Parathyroid adenoma (tissue), 2 donors: ENCODE measurements at regions not wholly inside any gene's neighbourhood (a gene's known extent, or its start where the extent isn't known, plus 50 kb on each side); places are given as distances from the start of the nearest gene placed in this dataset.

Experiments
- H2AFZ ChIP-seq: fragments of 300-600 bp; sonication (generic); one replicate; pipeline ENCODE4 v1.7.0; 2017; ENCODE audit warnings: antibody characterized with exemption, mild to moderate bottlenecking
- H3K27ac ChIP-seq: fragments of 300-600 bp; sonication (generic); one replicate; pipeline ENCODE4 v1.7.0; 2017
- H3K27me3 ChIP-seq: fragments of 300-600 bp; sonication (generic); one replicate; pipeline ENCODE4 v1.7.0; 2017; ENCODE audit warnings: low read length; ENCODE audit not compliant: control insufficient read depth, insufficient read depth
- H3K36me3 ChIP-seq: fragments of 300-600 bp; sonication (generic); one replicate; pipeline ENCODE4 v1.7.0; 2017; ENCODE audit warnings: low read length; ENCODE audit not compliant: control insufficient read depth, insufficient read depth
- H3K4me1 ChIP-seq: fragments of 300-600 bp; sonication (generic); one replicate; pipeline ENCODE4 v1.7.0; 2017; ENCODE audit warnings: control low read depth
- H3K4me2 ChIP-seq: fragments of 300-600 bp; sonication (generic); one replicate; pipeline ENCODE4 v1.7.0; 2017; ENCODE audit warnings: low read length
- H3K4me3 ChIP-seq: fragments of 300-600 bp; sonication (generic); one replicate; pipeline ENCODE4 v1.7.0; 2017; ENCODE audit warnings: low read depth, low read length
- H3K79me2 ChIP-seq: fragments of 300-600 bp; sonication (generic); one replicate; pipeline ENCODE4 v1.7.0; 2017; ENCODE audit warnings: control low read depth
- H3K9ac ChIP-seq: fragments of 300-600 bp; sonication (generic); one replicate; pipeline ENCODE4 v1.7.0; 2017; ENCODE audit warnings: mild to moderate bottlenecking
- H3K9me3 ChIP-seq: fragments of 300-600 bp; sonication (generic); one replicate; pipeline ENCODE4 v1.7.0; 2017; ENCODE audit warnings: low read length; ENCODE audit not compliant: control insufficient read depth
- TF ChIP-seq, protein P1 (sequence below): fragments of 300-600 bp; sonication (generic); IDR thresholded peaks from one replicate; pipeline ENCODE4 v1.7.0; 2017; ENCODE audit warnings: antibody characterized with exemption, mild to moderate bottlenecking
- donor health status: primary hyperparathyroidism.

DNA sequence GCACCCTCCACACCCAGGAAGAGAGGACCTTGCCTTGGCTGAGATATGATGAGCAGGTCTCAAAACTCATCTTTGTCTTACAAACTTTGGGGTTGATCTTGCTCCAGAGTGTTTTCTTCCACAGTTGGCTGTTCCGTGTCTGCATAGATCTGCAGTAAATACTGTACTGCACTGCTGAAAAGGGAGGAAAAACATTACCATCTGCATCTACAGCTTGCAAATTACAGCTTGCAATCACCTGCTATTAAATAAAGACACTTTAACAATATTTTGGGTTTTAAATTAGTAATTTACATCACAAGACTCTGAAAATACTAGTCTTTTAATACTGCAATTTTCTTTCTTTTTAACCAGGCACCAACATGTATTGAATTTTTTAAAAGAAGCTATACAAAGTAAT lies 499.5 kb downstream of the STIM2 start:
- Histone ChIP-seq H3K9me3 (no peaks in the 10 kb centered on the region), H3K4me2 (no peak overlapping the region), H3K27me3 (no peaks in the 10 kb centered on the region), H3K9ac (no peak overlapping the region), H3K36me3 (no peaks in the 10 kb centered on the region), H2AFZ (no peak overlapping the region), H3K4me1 (no peaks in the 10 kb centered on the region), H3K4me3 (no peak overlapping the region), H3K27ac (no peak overlapping the region), H3K79me2 (no peaks in the 10 kb centered on the region)
- TF ChIP-seq, protein P1, sequence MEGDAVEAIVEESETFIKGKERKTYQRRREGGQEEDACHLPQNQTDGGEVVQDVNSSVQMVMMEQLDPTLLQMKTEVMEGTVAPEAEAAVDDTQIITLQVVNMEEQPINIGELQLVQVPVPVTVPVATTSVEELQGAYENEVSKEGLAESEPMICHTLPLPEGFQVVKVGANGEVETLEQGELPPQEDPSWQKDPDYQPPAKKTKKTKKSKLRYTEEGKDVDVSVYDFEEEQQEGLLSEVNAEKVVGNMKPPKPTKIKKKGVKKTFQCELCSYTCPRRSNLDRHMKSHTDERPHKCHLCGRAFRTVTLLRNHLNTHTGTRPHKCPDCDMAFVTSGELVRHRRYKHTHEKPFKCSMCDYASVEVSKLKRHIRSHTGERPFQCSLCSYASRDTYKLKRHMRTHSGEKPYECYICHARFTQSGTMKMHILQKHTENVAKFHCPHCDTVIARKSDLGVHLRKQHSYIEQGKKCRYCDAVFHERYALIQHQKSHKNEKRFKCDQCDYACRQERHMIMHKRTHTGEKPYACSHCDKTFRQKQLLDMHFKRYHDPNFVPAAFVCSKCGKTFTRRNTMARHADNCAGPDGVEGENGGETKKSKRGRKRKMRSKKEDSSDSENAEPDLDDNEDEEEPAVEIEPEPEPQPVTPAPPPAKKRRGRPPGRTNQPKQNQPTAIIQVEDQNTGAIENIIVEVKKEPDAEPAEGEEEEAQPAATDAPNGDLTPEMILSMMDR, result no peak

DNA sequence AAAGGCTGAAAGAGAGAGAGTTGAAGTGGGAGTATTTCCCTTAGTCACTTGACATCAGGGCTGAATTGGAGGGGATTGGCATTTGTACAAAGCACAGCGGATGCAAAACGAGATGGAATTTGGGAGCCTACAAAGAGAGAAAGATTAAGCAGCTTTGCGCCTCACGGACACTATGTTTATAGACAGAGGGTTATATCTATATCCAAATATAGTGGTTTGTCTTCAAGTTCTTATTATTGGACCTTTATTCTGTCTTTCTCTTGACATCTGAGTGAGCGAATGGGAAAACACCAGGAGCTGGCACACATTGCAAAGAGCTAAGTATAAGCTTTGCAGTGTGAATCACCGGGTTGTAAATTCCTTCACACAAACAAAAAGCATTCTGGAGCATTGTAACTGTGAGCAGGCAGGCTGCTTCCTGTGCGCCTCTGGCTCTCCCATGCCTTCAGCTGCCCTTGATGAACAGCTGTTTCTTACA lies 500.2 kb downstream of the STIM2 start:
- Histone ChIP-seq H3K9me3 (no peaks in the 10 kb centered on the region), H3K4me3 (no peak overlapping the region), H3K4me2 (no peak overlapping the region), H3K79me2 (no peaks in the 10 kb centered on the region), H3K36me3 (no peaks in the 10 kb centered on the region), H3K4me1 (no peaks in the 10 kb centered on the region), H3K27ac (no peak overlapping the region), H3K27me3 (no peaks in the 10 kb centered on the region), H2AFZ (no peak overlapping the region), H3K9ac (no peak overlapping the region)
- TF ChIP-seq, protein P1, result no peak

DNA sequence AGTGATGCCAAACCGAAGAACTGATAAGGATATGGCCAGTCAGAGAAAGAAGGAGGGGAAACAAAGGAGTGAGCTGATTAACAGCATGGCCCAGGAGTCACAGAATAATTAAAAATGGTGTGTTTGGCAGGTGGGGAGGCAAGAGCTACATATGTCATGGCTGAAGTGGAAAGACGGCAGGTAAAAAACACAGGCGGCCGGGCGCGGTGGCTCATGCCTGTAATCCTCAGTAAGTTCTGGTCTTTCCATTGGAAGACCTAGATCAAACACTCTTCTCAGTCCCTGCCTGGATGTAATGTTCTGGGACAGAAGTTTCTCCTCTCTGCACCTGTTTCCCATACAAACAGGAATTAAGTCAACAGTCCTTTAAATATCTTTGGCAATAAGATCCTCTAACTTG lies 503.9 kb downstream of the STIM2 start:
- Histone ChIP-seq H3K79me2 (no peaks in the 10 kb centered on the region), H3K36me3 (no peaks in the 10 kb centered on the region), H3K9ac (no peak overlapping the region), H3K4me1 (no peaks in the 10 kb centered on the region), H3K27me3 (no peaks in the 10 kb centered on the region), H3K9me3 (no peaks in the 10 kb centered on the region), H3K4me2 (no peak overlapping the region), H3K27ac (no peak overlapping the region), H2AFZ (no peak overlapping the region), H3K4me3 (no peak overlapping the region)
- TF ChIP-seq, protein P1, result no peak

- no peaks in the 10 kb centered on the region for H3K36me3 ChIP-seq
- no peaks in the 10 kb centered on the region for H3K4me1 ChIP-seq
Measured at GRCh38 chr4:27366104-27366823, 505.6 kb downstream of the STIM2 start.

More at GRCh38 chr4:27366104-27366823, 505.6 kb downstream of the STIM2 start:
- TF ChIP-seq, protein P1, result no peak
- H3K4me2 ChIP-seq, result no peak overlapping the region
- no peak overlapping the region for H2AFZ ChIP-seq
- no peak overlapping the region for H3K9ac ChIP-seq
- no peaks in the 10 kb centered on the region for H3K9me3 ChIP-seq
- H3K27ac ChIP-seq, result no peak overlapping the region
- H3K4me3 ChIP-seq, result no peak overlapping the region
- no peaks in the 10 kb centered on the region for H3K27me3 ChIP-seq
- no peaks in the 10 kb centered on the region for H3K79me2 ChIP-seq
